Testis (tissue), 2 donors: ENCODE measurements at regions not wholly inside any gene's neighbourhood (a gene's known extent, or its start where the extent isn't known, plus 50 kb on each side); places are given as distances from the start of the nearest gene placed in this dataset.

ENCODE experiments used
- CTCF ChIP-seq, 3 experiments: fragments of 450-650 bp in 2 of 3; fragments of 200-600 bp in 1 of 3; sonication (generic) in 1 of 3; IDR thresholded peaks; one replicate each; pipeline ENCODE4 v1.5.1; 2016 to 2019; ENCODE audit warnings: antibody characterized with exemption in 3 of 3, mild to moderate bottlenecking in 2 of 3, moderate library complexity in 1 of 3
- POLR2A ChIP-seq: fragments of 450-650 bp; IDR thresholded peaks from one replicate; pipeline ENCODE4 v1.6.1; 2017; ENCODE audit warnings: antibody characterized with exemption, mild to moderate bottlenecking, moderate library complexity

DNA sequence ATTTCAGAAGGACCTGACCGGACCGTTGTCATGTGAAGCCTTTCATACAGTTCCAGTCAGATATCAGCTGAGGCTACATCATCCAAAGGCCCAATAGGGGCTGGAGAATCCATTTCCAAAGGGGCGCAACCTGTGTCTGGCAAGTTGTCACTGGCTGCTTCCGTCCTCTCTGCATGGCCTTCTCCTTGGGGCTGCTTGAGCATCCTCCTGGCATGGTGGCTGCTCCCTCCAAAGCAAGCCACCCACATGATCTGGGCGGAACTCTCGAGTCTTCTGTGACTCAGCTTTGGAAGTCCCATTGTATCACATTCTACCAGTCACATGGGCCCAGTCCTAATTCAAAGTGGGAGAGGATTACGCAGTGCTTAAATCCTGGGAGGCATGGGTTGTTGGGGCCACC, 207.0 kb upstream of the SHH start:
- TF ChIP-seq CTCF (IDR thresholded peaks at IDR 0.05) (no peak), POLR2A (no peak)
